HG03521 (cell line): ENCODE measurements at regions not wholly inside any gene's neighbourhood (a gene's known extent, or its start where the extent isn't known, plus 50 kb on each side); places are given as distances from the start of the nearest gene placed in this dataset.

ENCODE experiments used
- ATAC-seq: cut with Tn5 transposase; IDR thresholded peaks from one replicate; pipeline ENCODE4 v1.9.1; 2021; ENCODE audit warnings: mild to moderate bottlenecking, moderate library complexity; ENCODE audit not compliant: unreplicated experiment

- no peak for ATAC-seq
Measured at GRCh38 chr6:115728171-115728570, 332.5 kb downstream of the FRK start.

GRCh38 chr6:115721564-115721963 is 339.1 kb downstream of the FRK start:
- ATAC-seq = no peak

GRCh38 chr6:115720900-115721299 is 339.8 kb downstream of the FRK start:
- ATAC-seq = no peak

GRCh38 chr6:115717472-115717871 is 343.2 kb downstream of the FRK start:
- peak; percentile 13 for ATAC-seq

- peak; percentile 89 for ATAC-seq
Measured at GRCh38 chr6:115717062-115717461, 343.6 kb downstream of the FRK start.

GRCh38 chr6:115712291-115712961 is 348.3 kb downstream of the FRK start:
- ATAC-seq = no peak

- no peak for ATAC-seq
Measured at GRCh38 chr6:115708850-115709249, 351.8 kb downstream of the FRK start.

- no peak for ATAC-seq
Measured at GRCh38 chr6:115706981-115707380, 353.7 kb downstream of the FRK start.

- no peak for ATAC-seq
Measured at GRCh38 chr6:115706324-115706723, 354.4 kb downstream of the FRK start.

- no peak for ATAC-seq
Measured at GRCh38 chr6:115704028-115704427, 356.7 kb downstream of the FRK start.

GRCh38 chr6:115691433-115691832 is 369.3 kb downstream of the FRK start:
- no peak for ATAC-seq

- no peak for ATAC-seq
Measured at GRCh38 chr6:115690854-115691253, 369.8 kb downstream of the FRK start.

GRCh38 chr6:115681978-115682775 is 378.5 kb downstream of the FRK start:
- no peak for ATAC-seq

GRCh38 chr6:115680621-115681020 is 380.1 kb downstream of the FRK start:
- no peak for ATAC-seq

GRCh38 chr6:115677198-115677597 is 383.5 kb downstream of the FRK start:
- ATAC-seq = no peak

GRCh38 chr6:115675443-115675842 is 385.2 kb downstream of the FRK start:
- no peak for ATAC-seq

GRCh38 chr6:115668781-115669180 is 391.9 kb downstream of the FRK start:
- ATAC-seq = no peak

GRCh38 chr6:115668211-115668610 is 392.5 kb downstream of the FRK start:
- ATAC-seq = no peak

GRCh38 chr6:115667478-115668026 is 393.1 kb downstream of the FRK start:
- ATAC-seq = no peak

GRCh38 chr6:115666997-115667396 is 393.7 kb downstream of the FRK start:
- ATAC-seq = no peak

- no peak for ATAC-seq
Measured at GRCh38 chr6:115665310-115665709, 395.4 kb downstream of the FRK start.

GRCh38 chr6:115663681-115664080 is 397.0 kb downstream of the FRK start:
- no peak for ATAC-seq
